ENCODE measurements at regions not wholly inside any gene's neighbourhood (a gene's known extent, or its start where the extent isn't known, plus 50 kb on each side); places are given as distances from the start of the nearest gene placed in this dataset.

- no peak overlapping the region for H3K27ac ChIP-seq (ENCODE audit: low read length)
- no peaks in the 10 kb centered on the region for H3K4me1 ChIP-seq (ENCODE audit: control insufficient read depth, insufficient read depth, low read length)
- no peaks in the 10 kb centered on the region for H3K9me3 ChIP-seq (ENCODE audit: control insufficient read depth, insufficient read depth, low read depth, low read length)
- no peak for ATAC-seq
- BruUV-seq (replicated peaks): no TSS peak
- intact Hi-C loops (cut with micrococcal nuclease; ENCODE audit: unreplicated experiment): no loop called here
- in situ Hi-C loops (cut with HindIII; ENCODE audit: low pct_unique_long_range_greater_than_20kb, low sequenced_read_pairs): no loop called here
- ChIA-PET CTCF (no interaction called here), POLR2A (no interaction called here)
- H3K4me3 ChIP-seq (ENCODE audit: low read depth in 2 of 2, low read length in 2 of 2): no peak overlapping the region
- H3K27me3 ChIP-seq (ENCODE audit: control insufficient read depth, insufficient read depth, low read length): 0 out of 2 replicates have a peak, but pooled peaks cover 2% of the 10 kb centered on the region
- TF ChIP-seq, protein P1, sequence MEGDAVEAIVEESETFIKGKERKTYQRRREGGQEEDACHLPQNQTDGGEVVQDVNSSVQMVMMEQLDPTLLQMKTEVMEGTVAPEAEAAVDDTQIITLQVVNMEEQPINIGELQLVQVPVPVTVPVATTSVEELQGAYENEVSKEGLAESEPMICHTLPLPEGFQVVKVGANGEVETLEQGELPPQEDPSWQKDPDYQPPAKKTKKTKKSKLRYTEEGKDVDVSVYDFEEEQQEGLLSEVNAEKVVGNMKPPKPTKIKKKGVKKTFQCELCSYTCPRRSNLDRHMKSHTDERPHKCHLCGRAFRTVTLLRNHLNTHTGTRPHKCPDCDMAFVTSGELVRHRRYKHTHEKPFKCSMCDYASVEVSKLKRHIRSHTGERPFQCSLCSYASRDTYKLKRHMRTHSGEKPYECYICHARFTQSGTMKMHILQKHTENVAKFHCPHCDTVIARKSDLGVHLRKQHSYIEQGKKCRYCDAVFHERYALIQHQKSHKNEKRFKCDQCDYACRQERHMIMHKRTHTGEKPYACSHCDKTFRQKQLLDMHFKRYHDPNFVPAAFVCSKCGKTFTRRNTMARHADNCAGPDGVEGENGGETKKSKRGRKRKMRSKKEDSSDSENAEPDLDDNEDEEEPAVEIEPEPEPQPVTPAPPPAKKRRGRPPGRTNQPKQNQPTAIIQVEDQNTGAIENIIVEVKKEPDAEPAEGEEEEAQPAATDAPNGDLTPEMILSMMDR (IDR thresholded peaks at IDR 0.05): no peak
- TF ChIP-seq POLR2AphosphoS5 (IDR thresholded peaks at IDR 0.05; ENCODE audit: low read depth, low read length): no peak
- TF ChIP-seq SIN3A (IDR thresholded peaks at IDR 0.05; ENCODE audit: borderline replicate concordance, insufficient read depth, low read depth, low read length): no peak
- no peak for TF ChIP-seq TCF7L2 (IDR thresholded peaks at IDR 0.05; ENCODE audit: low read depth, low read length)
- TF ChIP-seq, protein P2, sequence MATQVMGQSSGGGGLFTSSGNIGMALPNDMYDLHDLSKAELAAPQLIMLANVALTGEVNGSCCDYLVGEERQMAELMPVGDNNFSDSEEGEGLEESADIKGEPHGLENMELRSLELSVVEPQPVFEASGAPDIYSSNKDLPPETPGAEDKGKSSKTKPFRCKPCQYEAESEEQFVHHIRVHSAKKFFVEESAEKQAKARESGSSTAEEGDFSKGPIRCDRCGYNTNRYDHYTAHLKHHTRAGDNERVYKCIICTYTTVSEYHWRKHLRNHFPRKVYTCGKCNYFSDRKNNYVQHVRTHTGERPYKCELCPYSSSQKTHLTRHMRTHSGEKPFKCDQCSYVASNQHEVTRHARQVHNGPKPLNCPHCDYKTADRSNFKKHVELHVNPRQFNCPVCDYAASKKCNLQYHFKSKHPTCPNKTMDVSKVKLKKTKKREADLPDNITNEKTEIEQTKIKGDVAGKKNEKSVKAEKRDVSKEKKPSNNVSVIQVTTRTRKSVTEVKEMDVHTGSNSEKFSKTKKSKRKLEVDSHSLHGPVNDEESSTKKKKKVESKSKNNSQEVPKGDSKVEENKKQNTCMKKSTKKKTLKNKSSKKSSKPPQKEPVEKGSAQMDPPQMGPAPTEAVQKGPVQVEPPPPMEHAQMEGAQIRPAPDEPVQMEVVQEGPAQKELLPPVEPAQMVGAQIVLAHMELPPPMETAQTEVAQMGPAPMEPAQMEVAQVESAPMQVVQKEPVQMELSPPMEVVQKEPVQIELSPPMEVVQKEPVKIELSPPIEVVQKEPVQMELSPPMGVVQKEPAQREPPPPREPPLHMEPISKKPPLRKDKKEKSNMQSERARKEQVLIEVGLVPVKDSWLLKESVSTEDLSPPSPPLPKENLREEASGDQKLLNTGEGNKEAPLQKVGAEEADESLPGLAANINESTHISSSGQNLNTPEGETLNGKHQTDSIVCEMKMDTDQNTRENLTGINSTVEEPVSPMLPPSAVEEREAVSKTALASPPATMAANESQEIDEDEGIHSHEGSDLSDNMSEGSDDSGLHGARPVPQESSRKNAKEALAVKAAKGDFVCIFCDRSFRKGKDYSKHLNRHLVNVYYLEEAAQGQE (IDR thresholded peaks at IDR 0.05; ENCODE audit: insufficient read depth in 1 of 2, low read depth in 2 of 2, low read length in 1 of 2): no peak
- no peaks in the 10 kb centered on the region for H3K36me3 ChIP-seq (ENCODE audit: control insufficient read depth, insufficient read depth, low read length)
- DNase-seq (ENCODE audit: low read depth, low spot score): no peak
Observed at GRCh38 chr5:133732536-133732935, 120.2 kb upstream of the FSTL4 start.

DNA sequence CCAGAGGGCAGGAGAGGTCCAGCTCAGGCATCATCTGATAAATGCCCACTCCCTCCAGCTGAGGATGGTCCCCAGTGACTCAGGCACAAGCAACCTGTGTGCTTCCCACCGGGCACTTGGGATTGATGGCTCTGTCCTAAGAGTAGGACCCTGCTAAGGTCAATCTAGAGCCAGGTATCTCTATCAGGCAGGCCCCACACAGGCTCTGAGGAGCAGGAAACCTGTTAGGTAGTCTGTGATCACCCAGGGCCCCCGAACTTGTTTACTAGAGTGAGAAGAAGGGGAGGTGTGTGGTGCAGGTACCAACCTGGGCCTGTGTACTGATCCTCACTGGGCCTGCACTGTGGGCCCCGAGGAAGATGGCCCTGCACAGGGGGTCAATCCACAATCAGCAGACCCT is 119.6 kb upstream of the FSTL4 start:
- Histone ChIP-seq H3K27ac (ENCODE audit: low read length) (no peak overlapping the region), H3K4me1 (ENCODE audit: control insufficient read depth, insufficient read depth, low read length) (no peaks in the 10 kb centered on the region), H3K36me3 (ENCODE audit: control insufficient read depth, insufficient read depth, low read length) (no peaks in the 10 kb centered on the region), H3K4me3 (ENCODE audit: low read depth in 2 of 2, low read length in 2 of 2) (no peak overlapping the region), H3K9me3 (ENCODE audit: control insufficient read depth, insufficient read depth, low read depth, low read length) (no peaks in the 10 kb centered on the region), H3K27me3 (ENCODE audit: control insufficient read depth, insufficient read depth, low read length) (peaks cover 2% of the 10 kb centered on the region; the same call in 1 of the 2 replicates)
- intact Hi-C loops (cut with micrococcal nuclease; ENCODE audit: unreplicated experiment): no loop called here
- DNase-seq (ENCODE audit: low read depth, low spot score) (no peak), ATAC-seq (no peak)
- BruUV-seq (replicated peaks): no TSS peak
- in situ Hi-C loops (cut with HindIII; ENCODE audit: low pct_unique_long_range_greater_than_20kb, low sequenced_read_pairs): no loop called here
- POLR2A ChIA-PET: no interaction called here
- CTCF ChIA-PET: no interaction called here
- TF ChIP-seq SIN3A (IDR thresholded peaks at IDR 0.05; ENCODE audit: borderline replicate concordance, insufficient read depth, low read depth, low read length): no peak
- TF ChIP-seq, protein P1 (IDR thresholded peaks at IDR 0.05): no peak
- TF ChIP-seq, protein P2 (IDR thresholded peaks at IDR 0.05; ENCODE audit: insufficient read depth in 1 of 2, low read depth in 2 of 2, low read length in 1 of 2): no peak
- TF ChIP-seq TCF7L2 (IDR thresholded peaks at IDR 0.05; ENCODE audit: low read depth, low read length): no peak
- TF ChIP-seq POLR2AphosphoS5 (IDR thresholded peaks at IDR 0.05; ENCODE audit: low read depth, low read length): no peak

Data from Panc1 (cell line).